ENCODE measurements at regions not wholly inside any gene's neighbourhood (a gene's known extent, or its start where the extent isn't known, plus 50 kb on each side); places are given as distances from the start of the nearest gene placed in this dataset.
"Not testable (repeated sequence)": the region's sequence is repeated elsewhere in the genome, so short reads cannot be mapped to it uniquely, and the experiment has no call there.

DNA sequence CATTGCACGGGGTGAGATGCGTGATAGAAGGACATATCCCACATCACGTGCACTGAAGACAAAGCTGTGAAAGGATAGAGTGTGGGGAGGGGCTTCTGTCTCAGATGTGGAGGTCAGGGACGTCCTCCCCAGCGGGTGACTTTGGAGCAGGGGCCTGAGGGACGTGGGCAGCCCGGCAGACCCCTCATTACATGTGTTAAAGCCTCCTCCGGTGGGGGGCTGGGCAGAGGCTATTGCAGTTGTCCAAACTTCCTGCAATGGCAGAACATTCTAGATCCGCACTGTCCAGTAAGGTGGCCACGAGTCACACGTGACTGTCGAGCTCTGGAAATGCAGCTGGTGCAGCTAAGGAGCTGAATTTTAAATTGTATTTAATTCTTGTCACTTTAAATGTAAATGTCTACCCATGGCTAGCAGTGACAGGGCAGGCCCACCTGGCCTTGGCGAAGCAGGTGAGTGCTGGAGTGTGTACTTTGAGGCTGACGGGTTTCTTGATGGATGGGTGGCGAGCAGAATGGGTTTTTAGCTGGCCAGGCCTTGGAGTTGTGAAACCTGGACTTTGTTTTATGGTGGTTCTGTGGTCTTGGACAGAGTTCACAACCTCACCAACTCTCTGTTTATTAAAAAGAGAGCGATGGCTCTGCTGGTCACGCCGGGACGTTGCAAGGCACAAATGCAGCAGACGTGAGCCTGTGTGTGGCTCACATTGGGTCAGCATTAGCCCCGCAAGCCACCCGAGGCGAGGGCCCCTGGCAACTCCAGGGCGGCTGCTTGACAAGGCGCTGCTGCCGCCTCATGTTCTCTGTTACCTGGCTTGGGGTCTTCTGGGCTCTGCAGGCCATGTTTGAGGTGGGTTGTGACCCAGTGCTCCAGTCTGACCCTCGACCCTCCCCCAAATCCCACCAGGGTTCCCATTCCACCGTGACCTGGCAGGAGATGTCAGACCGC is 177.6 kb downstream of the NPIPB11 start:
- TF ChIP-seq, protein P1, sequence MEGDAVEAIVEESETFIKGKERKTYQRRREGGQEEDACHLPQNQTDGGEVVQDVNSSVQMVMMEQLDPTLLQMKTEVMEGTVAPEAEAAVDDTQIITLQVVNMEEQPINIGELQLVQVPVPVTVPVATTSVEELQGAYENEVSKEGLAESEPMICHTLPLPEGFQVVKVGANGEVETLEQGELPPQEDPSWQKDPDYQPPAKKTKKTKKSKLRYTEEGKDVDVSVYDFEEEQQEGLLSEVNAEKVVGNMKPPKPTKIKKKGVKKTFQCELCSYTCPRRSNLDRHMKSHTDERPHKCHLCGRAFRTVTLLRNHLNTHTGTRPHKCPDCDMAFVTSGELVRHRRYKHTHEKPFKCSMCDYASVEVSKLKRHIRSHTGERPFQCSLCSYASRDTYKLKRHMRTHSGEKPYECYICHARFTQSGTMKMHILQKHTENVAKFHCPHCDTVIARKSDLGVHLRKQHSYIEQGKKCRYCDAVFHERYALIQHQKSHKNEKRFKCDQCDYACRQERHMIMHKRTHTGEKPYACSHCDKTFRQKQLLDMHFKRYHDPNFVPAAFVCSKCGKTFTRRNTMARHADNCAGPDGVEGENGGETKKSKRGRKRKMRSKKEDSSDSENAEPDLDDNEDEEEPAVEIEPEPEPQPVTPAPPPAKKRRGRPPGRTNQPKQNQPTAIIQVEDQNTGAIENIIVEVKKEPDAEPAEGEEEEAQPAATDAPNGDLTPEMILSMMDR (IDR thresholded peaks at IDR 0.05; ENCODE audit: low read depth, low read length): not testable (repeated sequence)
- TF ChIP-seq MYC (IDR thresholded peaks at IDR 0.05; ENCODE audit: low read depth, low read length); POLR2A (IDR thresholded peaks at IDR 0.05; ENCODE audit: extremely low read depth, insufficient read length): not testable (repeated sequence)
